DND-41 (cell line): ENCODE measurements at regions not wholly inside any gene's neighbourhood (a gene's known extent, or its start where the extent isn't known, plus 50 kb on each side); places are given as distances from the start of the nearest gene placed in this dataset.

Source experiments
- ATAC-seq: fragments of 200-7000 bp; cut with Tn5 transposase; 3 replicates; pipeline ENCODE4 v1.9.1; 2021; ENCODE audit warnings: low read depth; ENCODE audit not compliant: insufficient read depth
- DNase-seq: peaks from one replicate; pipeline ENCODE4 v3.0.0-alpha.2; 2020
- H2AFZ ChIP-seq: 2 replicates; pipeline ENCODE4 v1.6.0; 2012; ENCODE audit warnings: low read depth, low read length
- H3K27ac ChIP-seq: 2 replicates; pipeline ENCODE4 v1.5.1; 2012; ENCODE audit warnings: low read length, inconsistent platforms
- H3K27me3 ChIP-seq: fragments of 200-600 bp; sonication (generic); 2 replicates; pipeline ENCODE4 v1.6.0; 2012; ENCODE audit warnings: low read length, mild to moderate bottlenecking, inconsistent platforms; ENCODE audit not compliant: insufficient read depth, poor library complexity
- H3K36me3 ChIP-seq: 2 replicates; pipeline ENCODE4 v1.5.1; 2012; ENCODE audit warnings: low read length, inconsistent platforms; ENCODE audit not compliant: insufficient read depth
- H3K4me1 ChIP-seq: 2 replicates; pipeline ENCODE4 v1.5.1; 2012; ENCODE audit warnings: mild to moderate bottlenecking, low read length; ENCODE audit not compliant: insufficient read depth
- H3K4me2 ChIP-seq: 2 replicates; pipeline ENCODE4 v1.6.0; 2012; ENCODE audit warnings: mild to moderate bottlenecking, moderate library complexity, low read length, inconsistent platforms; ENCODE audit not compliant: insufficient read depth
- H3K4me3 ChIP-seq, 2 experiments: fragments of 200-600 bp in 1 of 2; shearing (Covaris generic) in 1 of 2; 2 replicates each; pipeline ENCODE4 v1.5.1; 2012 to 2016; ENCODE audit warnings: inconsistent platforms in 2 of 2, low read length in 2 of 2, mild to moderate bottlenecking in 2 of 2, low read depth in 1 of 2, moderate library complexity in 1 of 2
- H3K79me2 ChIP-seq: 2 replicates; pipeline ENCODE4 v1.6.0; 2012; ENCODE audit warnings: low read length, inconsistent platforms; ENCODE audit not compliant: insufficient read depth
- H3K9ac ChIP-seq: 2 replicates; pipeline ENCODE4 v1.6.0; 2012; ENCODE audit warnings: low read depth, mild to moderate bottlenecking, inconsistent platforms, low read length, moderate library complexity
- H3K9me3 ChIP-seq: 2 replicates; pipeline ENCODE4 v1.5.1; 2012; ENCODE audit warnings: low read length, moderate library complexity, mild to moderate bottlenecking, inconsistent platforms; ENCODE audit not compliant: insufficient read depth, severe bottlenecking
- H4K20me1 ChIP-seq: 2 replicates; pipeline ENCODE4 v1.6.0; 2012; ENCODE audit warnings: low read length; ENCODE audit not compliant: insufficient read depth
- CTCF ChIP-seq: IDR thresholded peaks from 2 replicates; pipeline ENCODE4 v1.5.1; 2012; ENCODE audit warnings: borderline replicate concordance, low read length, moderate library complexity, mild to moderate bottlenecking; ENCODE audit not compliant: poor library complexity, severe bottlenecking; ENCODE audit errors: extremely low read depth
- EZH2 ChIP-seq: IDR thresholded peaks from 3 replicates; pipeline ENCODE4 v1.6.1; 2012; ENCODE audit warnings: borderline replicate concordance, low read depth, mild to moderate bottlenecking, moderate library complexity, low read length, inconsistent platforms; ENCODE audit not compliant: severe bottlenecking

GRCh38 chrX:20743046-20743445 is 476.3 kb upstream of the RPS6KA3 start:
- no peak overlapping the region for H3K9ac ChIP-seq
- H2AFZ ChIP-seq = no peak overlapping the region
- H3K27me3 ChIP-seq = no peaks in the 10 kb centered on the region
- DNase-seq (no peak), ATAC-seq (no peak)
- H3K36me3 ChIP-seq = no peaks in the 10 kb centered on the region
- H3K4me1 ChIP-seq = no peaks in the 10 kb centered on the region
- no peak overlapping the region for H3K4me3 ChIP-seq
- no peaks in the 10 kb centered on the region for H3K9me3 ChIP-seq
- TF ChIP-seq EZH2 = no peak
- TF ChIP-seq CTCF = no peak
- no peak overlapping the region for H3K27ac ChIP-seq
- H4K20me1 ChIP-seq = no peaks in the 10 kb centered on the region
- H3K4me2 ChIP-seq = no peak overlapping the region
- no peaks in the 10 kb centered on the region for H3K79me2 ChIP-seq

GRCh38 chrX:20742106-20742505 is 475.4 kb upstream of the RPS6KA3 start:
- TF ChIP-seq CTCF (no peak), EZH2 (no peak)
- no peak overlapping the region for H2AFZ ChIP-seq

GRCh38 chrX:20740443-20740842 is 473.7 kb upstream of the RPS6KA3 start:
- no peak overlapping the region for H2AFZ ChIP-seq
- ATAC-seq = no peak
- H4K20me1 ChIP-seq = no peaks in the 10 kb centered on the region
- H3K4me1 ChIP-seq = no peaks in the 10 kb centered on the region
- no peak for TF ChIP-seq EZH2
- TF ChIP-seq CTCF = no peak
- DNase-seq = no peak
- no peak overlapping the region for H3K4me3 ChIP-seq
- no peak overlapping the region for H3K9ac ChIP-seq
- no peaks in the 10 kb centered on the region for H3K79me2 ChIP-seq
- H3K27me3 ChIP-seq = no peaks in the 10 kb centered on the region
- H3K9me3 ChIP-seq = no peaks in the 10 kb centered on the region
- H3K4me2 ChIP-seq = no peak overlapping the region
- no peaks in the 10 kb centered on the region for H3K36me3 ChIP-seq
- H3K27ac ChIP-seq = no peak overlapping the region

More at GRCh38 chrX:20742106-20742505, 475.4 kb upstream of the RPS6KA3 start:
- H3K9ac ChIP-seq = no peak overlapping the region
- H3K9me3 ChIP-seq = no peaks in the 10 kb centered on the region
- no peak overlapping the region for H3K4me3 ChIP-seq
- no peak overlapping the region for H3K27ac ChIP-seq
- ATAC-seq (no peak), DNase-seq (no peak)
- H3K79me2 ChIP-seq = no peaks in the 10 kb centered on the region
- H3K4me1 ChIP-seq = no peaks in the 10 kb centered on the region
- H3K4me2 ChIP-seq = no peak overlapping the region
- no peaks in the 10 kb centered on the region for H3K36me3 ChIP-seq
- no peaks in the 10 kb centered on the region for H3K27me3 ChIP-seq
- H4K20me1 ChIP-seq = no peaks in the 10 kb centered on the region
